HG02970 (cell line): ENCODE measurements at regions not wholly inside any gene's neighbourhood (a gene's known extent, or its start where the extent isn't known, plus 50 kb on each side); places are given as distances from the start of the nearest gene placed in this dataset.
A peak's percentile ranks its signal among the peaks of the same experiment; 100 is the strongest.
"Not testable (repeated sequence)": the region's sequence is repeated elsewhere in the genome, so short reads cannot be mapped to it uniquely, and the experiment has no call there.

ENCODE experiments used
- ATAC-seq: cut with Tn5 transposase; IDR thresholded peaks from one replicate; pipeline ENCODE4 v1.9.1; 2021; ENCODE audit warnings: mild to moderate bottlenecking, moderate library complexity, moderate number of reproducible peaks; ENCODE audit not compliant: unreplicated experiment, low FRiP score

GRCh38 chr4:12633053-12633651 lies 851.0 kb downstream of the RAB28 start:
- peak; percentile 97 for ATAC-seq

GRCh38 chr4:12615822-12616221 lies 868.3 kb downstream of the RAB28 start:
- no peak for ATAC-seq

- ATAC-seq = no peak
These were observed 871.3 kb downstream of the RAB28 start for GRCh38 chr4:12612876-12613275.

GRCh38 chr4:12609212-12609875 lies 874.8 kb downstream of the RAB28 start:
- ATAC-seq = not testable (repeated sequence)

- ATAC-seq = no peak
These were observed 888.2 kb downstream of the RAB28 start for GRCh38 chr4:12595986-12596385.

GRCh38 chr4:12595489-12595888 lies 888.7 kb downstream of the RAB28 start:
- no peak for ATAC-seq

- ATAC-seq = no peak
These were observed 895.6 kb downstream of the RAB28 start for GRCh38 chr4:12588582-12588981.

GRCh38 chr4:12586242-12587006 lies 897.7 kb downstream of the RAB28 start:
- ATAC-seq = no peak

GRCh38 chr4:12584116-12584875 lies 899.8 kb downstream of the RAB28 start:
- ATAC-seq = no peak

- no peak for ATAC-seq
These were observed 900.9 kb downstream of the RAB28 start for GRCh38 chr4:12583275-12583674.

GRCh38 chr4:12580787-12581186 lies 903.4 kb downstream of the RAB28 start:
- no peak for ATAC-seq

GRCh38 chr4:12579172-12579571 lies 905.0 kb downstream of the RAB28 start:
- no peak for ATAC-seq

GRCh38 chr4:12576409-12576808 lies 907.7 kb downstream of the RAB28 start:
- no peak for ATAC-seq

GRCh38 chr4:12573716-12574115 lies 910.4 kb downstream of the RAB28 start:
- ATAC-seq = no peak

- ATAC-seq = no peak
These were observed 921.5 kb downstream of the RAB28 start for GRCh38 chr4:12562476-12563140.

- no peak for ATAC-seq
These were observed 922.1 kb downstream of the RAB28 start for GRCh38 chr4:12562021-12562420.

GRCh38 chr4:12555011-12555410 lies 929.1 kb downstream of the RAB28 start:
- no peak for ATAC-seq

GRCh38 chr4:12548678-12549077 lies 935.5 kb downstream of the RAB28 start:
- no peak for ATAC-seq

- ATAC-seq = no peak
These were observed 938.3 kb downstream of the RAB28 start for GRCh38 chr4:12545812-12546211.

GRCh38 chr4:12538162-12538561 lies 946.0 kb downstream of the RAB28 start:
- no peak for ATAC-seq
